Raji (cell line): ENCODE measurements at regions not wholly inside any gene's neighbourhood (a gene's known extent, or its start where the extent isn't known, plus 50 kb on each side); places are given as distances from the start of the nearest gene placed in this dataset.

ENCODE experiments used
- POLR2A ChIP-seq: IDR thresholded peaks from 2 replicates; pipeline ENCODE4 v1.6.1; 2011; ENCODE audit warnings: low read depth, low read length, control low read depth; ENCODE audit not compliant: insufficient read depth

- no peak for TF ChIP-seq POLR2A
These were observed 147.4 kb upstream of the SPACA1 start for GRCh38 chr6:87900160-87900698.

GRCh38 chr6:87899499-87900147 is 148.0 kb upstream of the SPACA1 start:
- TF ChIP-seq POLR2A: no peak

- no peak for TF ChIP-seq POLR2A
These were observed 150.0 kb upstream of the SPACA1 start for GRCh38 chr6:87897663-87898062.

- no peak for TF ChIP-seq POLR2A
These were observed 150.6 kb upstream of the SPACA1 start for GRCh38 chr6:87897013-87897412.

- TF ChIP-seq POLR2A: no peak
These were observed 160.4 kb upstream of the SPACA1 start for GRCh38 chr6:87887266-87887665.

- TF ChIP-seq POLR2A: no peak
These were observed 163.4 kb upstream of the SPACA1 start for GRCh38 chr6:87884203-87884602.

- no peak for TF ChIP-seq POLR2A
These were observed 166.2 kb upstream of the SPACA1 start for GRCh38 chr6:87881342-87881895.

GRCh38 chr6:87879132-87879861 is 168.3 kb upstream of the SPACA1 start:
- TF ChIP-seq POLR2A: no peak

GRCh38 chr6:87875781-87876180 is 171.9 kb upstream of the SPACA1 start:
- no peak for TF ChIP-seq POLR2A

GRCh38 chr6:87873556-87873955 is 171.5 kb upstream of the AKIRIN2 start:
- no peak for TF ChIP-seq POLR2A

- no peak for TF ChIP-seq POLR2A
These were observed 168.5 kb upstream of the AKIRIN2 start for GRCh38 chr6:87870556-87870955.

- no peak for TF ChIP-seq POLR2A
These were observed 167.3 kb upstream of the AKIRIN2 start for GRCh38 chr6:87869064-87869905.

- TF ChIP-seq POLR2A: no peak
These were observed 158.9 kb upstream of the AKIRIN2 start for GRCh38 chr6:87860902-87861301.

GRCh38 chr6:87858440-87858839 is 156.4 kb upstream of the AKIRIN2 start:
- no peak for TF ChIP-seq POLR2A

GRCh38 chr6:87851674-87852299 is 149.8 kb upstream of the AKIRIN2 start:
- no peak for TF ChIP-seq POLR2A

- TF ChIP-seq POLR2A: no peak
These were observed 146.6 kb upstream of the AKIRIN2 start for GRCh38 chr6:87848616-87849015.
